Stomach (tissue), 8 donors: ENCODE measurements at regions not wholly inside any gene's neighbourhood (a gene's known extent, or its start where the extent isn't known, plus 50 kb on each side); places are given as distances from the start of the nearest gene placed in this dataset.

Source experiments
- DNase-seq, 2 donors: peaks; one replicate each; pipeline versions ENCODE4 v3.0.0 to v3.0.0-alpha.2; 2013 to 2019
- H3K27ac ChIP-seq, 5 donors: fragments of 200-600 bp in 4 of 5; sonication (generic) in 4 of 5; one replicate each; pipeline ENCODE4 v1.5.1; 2013 to 2019; ENCODE audit warnings: mild to moderate bottlenecking in 1 of 5, moderate library complexity in 1 of 5
- H3K27me3 ChIP-seq, 3 donors: fragments of 200-600 bp; sonication (generic); one replicate each; pipeline ENCODE4 v1.5.1; 2017 to 2019; ENCODE audit warnings: mixed run types in 1 of 3
- H3K36me3 ChIP-seq, 4 donors: fragments of 200-600 bp; sonication (generic); 1 replicate in 3 of 4; 2 replicates in 1 of 4; pipeline ENCODE4 v1.5.1; 2016 to 2019
- H3K4me1 ChIP-seq, 4 donors: fragments of 200-600 bp; sonication (generic); one replicate each; pipeline ENCODE4 v1.5.1; 2016 to 2019
- H3K4me3 ChIP-seq, 4 donors: fragments of 200-600 bp; sonication (generic) in 3 of 4; one replicate each; pipeline ENCODE4 v1.5.1; 2016 to 2019; ENCODE audit warnings: mild to moderate bottlenecking in 1 of 4
- H3K9me3 ChIP-seq, 4 donors: fragments of 200-600 bp; sonication (generic); one replicate each; pipeline ENCODE4 v1.5.1; 2016 to 2019
- CTCF ChIP-seq, 7 experiments: fragments of 450-650 bp in 4 of 7; fragments of 200-600 bp in 3 of 7; sonication (generic) in 3 of 7; IDR thresholded peaks; one replicate each; pipeline ENCODE4 v1.5.1; 2016 to 2019; ENCODE audit warnings: antibody characterized with exemption in 7 of 7, control low read depth in 2 of 7, mild to moderate bottlenecking in 1 of 7
- EP300 ChIP-seq: sonication (generic); formaldehyde crosslinking; IDR thresholded peaks from one replicate; pipeline ENCODE4 v1.6.1; 2017; ENCODE audit warnings: antibody characterized with exemption
- POLR2A ChIP-seq, 4 donors: fragments of 450-650 bp; IDR thresholded peaks; one replicate each; pipeline ENCODE4 v1.6.1; 2016; ENCODE audit warnings: antibody characterized with exemption in 4 of 4, control low read depth in 2 of 4, mild to moderate bottlenecking in 1 of 4, moderate library complexity in 1 of 4
- POLR2AphosphoS5 ChIP-seq, 3 donors: sonication (generic); formaldehyde crosslinking; IDR thresholded peaks; one replicate each; pipeline ENCODE4 v1.6.1; 2016; ENCODE audit warnings: antibody characterized with exemption in 3 of 3
- WGBS, 5 donors: extraction: QIAGEN DNeasy Blood & Tissue Kit in 3 of 5; methylation state at CpG; one replicate each; pipeline versions ENCODE4 v1.1.5 to v1.1.7; 2013 to 2018; 5-methylcytosine and 5-hydroxymethylcytosine counted together
- intact Hi-C: fragments of 100-400 bp; cut with DNase I; formaldehyde crosslinking; loops from one replicate; pipeline ENCODE4 v1.15.1; 2023; ENCODE audit warnings: low total_unique reads
- donor health status: healthy with polysubstance abuse.
- donor health status: Bipolar disorder and iron deficiency.
- donor health status: healthy.

- WGBS, 5 donors = 4 to 11% (median 6%) methylated on average over 3 of the region's 3 CpGs
- peak in 1 of 2 donors; percentile 88 for DNase-seq
- intact Hi-C loops = loop anchor here (10.0 kb wide), 1 partner anchor 866 kb away; no protein-coding TSS in a partner anchor
- Histone ChIP-seq H3K27me3 (no peaks in the 10 kb centered on the region), H3K4me1 (peaks cover 0 to 5% (median 0%) of the 10 kb centered on the region in 4 donors), H3K27ac (peak overlapping the region in 4 of 5 donors; percentile 43 to 58 (median 52)), H3K4me3 (peak overlapping the region in 1 of 4 donors; percentile 25), H3K36me3 (no peaks in the 10 kb centered on the region), H3K9me3 (no peaks in the 10 kb centered on the region)
- TF ChIP-seq POLR2A (IDR thresholded peaks at IDR 0.05) = no peak
- peak in 5 of 7 experiments; percentile 32 to 70 (median 57) for TF ChIP-seq CTCF (IDR thresholded peaks at IDR 0.05)
Measured at GRCh38 chr2:160970052-160970965, 189.9 kb upstream of the TANK start.

- no peaks in the 10 kb centered on the region for H3K9me3 ChIP-seq
- H3K36me3 ChIP-seq = no peaks in the 10 kb centered on the region
- intact Hi-C loops = loop anchor here (10.0 kb wide), 1 partner anchor 869 kb away; no protein-coding TSS in a partner anchor
- peaks cover 0 to 5% (median 0%) of the 10 kb centered on the region in 4 donors for H3K4me1 ChIP-seq
- no peak overlapping the region for H3K4me3 ChIP-seq
- TF ChIP-seq EP300 (no peak), CTCF (IDR thresholded peaks at IDR 0.05) (no peak), POLR2A (IDR thresholded peaks at IDR 0.05) (no peak), POLR2AphosphoS5 (IDR thresholded peaks at IDR 0.05) (no peak)
- no peak overlapping the region for H3K27ac ChIP-seq
- no peaks in the 10 kb centered on the region for H3K27me3 ChIP-seq
- no peak for DNase-seq
Measured at GRCh38 chr2:160973991-160974390, 186.2 kb upstream of the TANK start.

- peaks cover 0 to 5% (median 0%) of the 10 kb centered on the region in 4 donors for H3K4me1 ChIP-seq
- WGBS, 5 donors = 68 to 71% (median 70%) methylated on average over 4 of the region's 4 CpGs
- H3K27me3 ChIP-seq = no peaks in the 10 kb centered on the region
- no peak for TF ChIP-seq EP300
- no peak for TF ChIP-seq CTCF (IDR thresholded peaks at IDR 0.05)
- no peak for TF ChIP-seq POLR2AphosphoS5 (IDR thresholded peaks at IDR 0.05)
- TF ChIP-seq POLR2A (IDR thresholded peaks at IDR 0.05) = no peak
- intact Hi-C loops = loop anchor here (10.0 kb wide), 1 partner anchor 870 kb away; no protein-coding TSS in a partner anchor
- no peak overlapping the region for H3K4me3 ChIP-seq
- H3K36me3 ChIP-seq = no peaks in the 10 kb centered on the region
- no peak overlapping the region for H3K27ac ChIP-seq
- H3K9me3 ChIP-seq = no peaks in the 10 kb centered on the region
- DNase-seq = no peak
Measured at GRCh38 chr2:160974803-160975202, 185.4 kb upstream of the TANK start.

- DNase-seq = no peak
- no peaks in the 10 kb centered on the region for H3K9me3 ChIP-seq
- H3K36me3 ChIP-seq = no peaks in the 10 kb centered on the region
- TF ChIP-seq POLR2AphosphoS5 (IDR thresholded peaks at IDR 0.05) (no peak), CTCF (IDR thresholded peaks at IDR 0.05) (no peak), POLR2A (IDR thresholded peaks at IDR 0.05) (no peak), EP300 (no peak)
- no peak overlapping the region for H3K27ac ChIP-seq
- no peaks in the 10 kb centered on the region for H3K4me1 ChIP-seq
- H3K4me3 ChIP-seq = no peak overlapping the region
- no peaks in the 10 kb centered on the region for H3K27me3 ChIP-seq
- WGBS, 5 donors = 93 to 97% (median 95%) methylated on average over 2 of the region's 2 CpGs
- intact Hi-C loops = loop anchor here (10.0 kb wide), 1 partner anchor 872 kb away; no protein-coding TSS in a partner anchor
Measured at GRCh38 chr2:160976797-160977196, 183.4 kb upstream of the TANK start.
